WERI-Rb-1 (cell line): ENCODE measurements at regions not wholly inside any gene's neighbourhood (a gene's known extent, or its start where the extent isn't known, plus 50 kb on each side); places are given as distances from the start of the nearest gene placed in this dataset.
"Not testable (repeated sequence)": the region's sequence is repeated elsewhere in the genome, so short reads cannot be mapped to it uniquely, and the experiment has no call there.

Experiments
- DNase-seq: peaks from one replicate; pipeline ENCODE4 v3.0.0-alpha.2; 2020
- H3K27ac ChIP-seq: fragments of 250-450 bp; sonication (Bioruptor Pico); 2 replicates; pipeline ENCODE4 v1.5.1; 2020; ENCODE audit warnings: mild to moderate bottlenecking, moderate library complexity
- H3K27me3 ChIP-seq: fragments of 250-450 bp; sonication (Bioruptor Pico); 2 replicates; pipeline ENCODE4 v1.5.1; 2021; ENCODE audit warnings: mild to moderate bottlenecking, low read depth, moderate library complexity; ENCODE audit not compliant: insufficient read depth, severe bottlenecking
- H3K36me3 ChIP-seq: fragments of 250-450 bp; sonication (Bioruptor Pico); 2 replicates; pipeline ENCODE4 v1.5.1; 2020; ENCODE audit warnings: mild to moderate bottlenecking, moderate library complexity
- H3K4me3 ChIP-seq: 2 replicates; pipeline ENCODE4 v1.5.1; 2011; ENCODE audit warnings: low read depth, mild to moderate bottlenecking, control low read depth, low read length
- H3K9me3 ChIP-seq: fragments of 250-450 bp; sonication (Bioruptor Pico); 2 replicates; pipeline ENCODE4 v1.5.1; 2021; ENCODE audit warnings: mild to moderate bottlenecking, moderate library complexity; ENCODE audit not compliant: severe bottlenecking
- CTCF ChIP-seq: IDR thresholded peaks from 2 replicates; pipeline ENCODE4 v1.5.1; 2011; ENCODE audit warnings: low read depth, mild to moderate bottlenecking, control low read depth, inconsistent platforms, low read length

GRCh38 chr13:18978447-18978846 is 203.2 kb downstream of the TUBA3C start:
- no peaks in the 10 kb centered on the region for H3K36me3 ChIP-seq
- TF ChIP-seq CTCF = no peak
- peaks cover 64% of the 10 kb centered on the region for H3K27me3 ChIP-seq
- DNase-seq = no peak
- no peak overlapping the region for H3K27ac ChIP-seq
- peaks cover 6% of the 10 kb centered on the region for H3K9me3 ChIP-seq
- no peak overlapping the region for H3K4me3 ChIP-seq

GRCh38 chr13:18977857-18978256 is 203.8 kb downstream of the TUBA3C start:
- no peak overlapping the region for H3K27ac ChIP-seq
- no peaks in the 10 kb centered on the region for H3K36me3 ChIP-seq
- no peak for DNase-seq
- peaks cover 63% of the 10 kb centered on the region for H3K27me3 ChIP-seq
- H3K4me3 ChIP-seq = no peak overlapping the region
- no peak for TF ChIP-seq CTCF
- peaks cover under 1% of the 10 kb centered on the region for H3K9me3 ChIP-seq

- no peaks in the 10 kb centered on the region for H3K36me3 ChIP-seq
- peaks cover 85% of the 10 kb centered on the region for H3K27me3 ChIP-seq
- no peaks in the 10 kb centered on the region for H3K9me3 ChIP-seq
- no peak overlapping the region for H3K4me3 ChIP-seq
- H3K27ac ChIP-seq = no peak overlapping the region
- no peak for DNase-seq
- no peak for TF ChIP-seq CTCF
Observed at GRCh38 chr13:18971576-18972219, 209.9 kb downstream of the TUBA3C start.

GRCh38 chr13:18965347-18965855 is 216.2 kb downstream of the TUBA3C start:
- no peak for TF ChIP-seq CTCF
- Histone ChIP-seq H3K9me3 (no peaks in the 10 kb centered on the region), H3K27me3 (peaks cover 97% of the 10 kb centered on the region), H3K4me3 (no peak overlapping the region), H3K36me3 (no peaks in the 10 kb centered on the region), H3K27ac (no peak overlapping the region)
- no peak for DNase-seq

- Histone ChIP-seq H3K36me3 (no peaks in the 10 kb centered on the region), H3K27ac (no peak overlapping the region), H3K27me3 (peaks cover 92% of the 10 kb centered on the region), H3K4me3 (no peak overlapping the region), H3K9me3 (no peaks in the 10 kb centered on the region)
- TF ChIP-seq CTCF = no peak
- no peak for DNase-seq
Observed at GRCh38 chr13:18964942-18965341, 216.7 kb downstream of the TUBA3C start.

- not testable (repeated sequence) for H3K9me3 ChIP-seq
Observed at GRCh38 chr13:18963684-18964083, 217.9 kb downstream of the TUBA3C start.

More at GRCh38 chr13:18963684-18964083, 217.9 kb downstream of the TUBA3C start:
- not testable (repeated sequence) for DNase-seq, H3K36me3 ChIP-seq, H3K4me3 ChIP-seq, H3K27ac ChIP-seq
- peaks cover 80% of the 10 kb centered on the region for H3K27me3 ChIP-seq
